ENCODE measurements at regions not wholly inside any gene's neighbourhood (a gene's known extent, or its start where the extent isn't known, plus 50 kb on each side); places are given as distances from the start of the nearest gene placed in this dataset.

DNA sequence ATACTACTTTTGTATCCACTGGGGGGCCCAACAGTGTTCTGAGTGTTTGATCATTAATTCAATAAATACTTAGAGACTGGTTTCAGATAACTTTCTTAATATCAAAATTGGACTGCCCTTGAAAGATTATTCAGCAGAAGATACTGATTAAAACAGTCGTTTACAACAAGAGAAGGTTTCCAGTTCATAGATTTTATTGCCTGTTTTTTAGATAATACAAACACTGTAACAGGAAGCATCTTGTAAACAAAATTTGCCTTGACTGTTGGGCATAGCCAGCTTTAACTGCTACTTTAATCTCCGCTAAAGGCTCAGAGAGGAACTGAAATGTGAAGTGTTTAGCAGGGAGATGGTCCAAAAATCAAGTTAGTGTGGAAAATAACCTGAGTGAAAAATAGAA is 1168.7 kb upstream of the NUDT12 start:
- TF ChIP-seq, protein P1, sequence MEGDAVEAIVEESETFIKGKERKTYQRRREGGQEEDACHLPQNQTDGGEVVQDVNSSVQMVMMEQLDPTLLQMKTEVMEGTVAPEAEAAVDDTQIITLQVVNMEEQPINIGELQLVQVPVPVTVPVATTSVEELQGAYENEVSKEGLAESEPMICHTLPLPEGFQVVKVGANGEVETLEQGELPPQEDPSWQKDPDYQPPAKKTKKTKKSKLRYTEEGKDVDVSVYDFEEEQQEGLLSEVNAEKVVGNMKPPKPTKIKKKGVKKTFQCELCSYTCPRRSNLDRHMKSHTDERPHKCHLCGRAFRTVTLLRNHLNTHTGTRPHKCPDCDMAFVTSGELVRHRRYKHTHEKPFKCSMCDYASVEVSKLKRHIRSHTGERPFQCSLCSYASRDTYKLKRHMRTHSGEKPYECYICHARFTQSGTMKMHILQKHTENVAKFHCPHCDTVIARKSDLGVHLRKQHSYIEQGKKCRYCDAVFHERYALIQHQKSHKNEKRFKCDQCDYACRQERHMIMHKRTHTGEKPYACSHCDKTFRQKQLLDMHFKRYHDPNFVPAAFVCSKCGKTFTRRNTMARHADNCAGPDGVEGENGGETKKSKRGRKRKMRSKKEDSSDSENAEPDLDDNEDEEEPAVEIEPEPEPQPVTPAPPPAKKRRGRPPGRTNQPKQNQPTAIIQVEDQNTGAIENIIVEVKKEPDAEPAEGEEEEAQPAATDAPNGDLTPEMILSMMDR (conservative IDR thresholded peaks at IDR 0.05 in 1 of 2, IDR thresholded peaks at IDR 0.05 in 1 of 2; ENCODE audit: extremely low read depth in 1 of 2, insufficient read depth in 1 of 2, low read depth in 1 of 2, low read length in 2 of 2): no peak
- TF ChIP-seq EZH2 (IDR thresholded peaks at IDR 0.05; ENCODE audit: borderline replicate concordance, low read length): no peak

Data from mammary epithelial cell (primary cell).